ENCODE measurements at regions not wholly inside any gene's neighbourhood (a gene's known extent, or its start where the extent isn't known, plus 50 kb on each side); places are given as distances from the start of the nearest gene placed in this dataset.

DNA sequence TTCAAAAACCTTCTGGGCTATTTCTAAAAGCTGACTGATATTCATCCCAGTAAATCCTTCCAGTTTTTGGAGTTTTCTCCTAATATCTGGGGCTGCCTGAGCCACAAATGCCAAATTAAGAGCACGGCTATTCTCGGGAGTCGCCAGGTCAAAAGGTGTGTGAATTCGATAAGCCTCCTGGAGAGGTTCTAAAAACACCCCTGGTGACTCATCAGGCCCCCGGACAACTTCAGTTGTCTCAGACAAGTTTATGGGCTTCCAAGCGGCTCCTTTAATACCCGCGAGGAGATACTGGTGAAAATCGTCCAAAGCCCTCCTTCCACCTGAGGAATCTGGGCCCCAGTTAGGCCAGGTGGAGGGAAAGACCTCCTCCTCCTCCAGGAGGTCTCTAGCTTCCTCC, 677.1 kb downstream of the TMEM121 start:
- Mint-ChIP-seq H3K4me1 (peaks cover 10% of the 10 kb centered on the region), H3K27ac (no peak overlapping the region), H3K9me3 (ENCODE audit: low read depth) (no peaks in the 10 kb centered on the region), H3K4me3 (no peak overlapping the region), H3K36me3 (no peaks in the 10 kb centered on the region), H3K27me3 (peaks cover 69% of the 10 kb centered on the region)
- DNase-seq (no peak), ATAC-seq (no peak)
- CTCF ChIA-PET, result interaction anchor here (2.1 kb wide), 1 partner anchor 54 kb away, joined by 4 read pairs; no protein-coding TSS in a partner anchor

DNA sequence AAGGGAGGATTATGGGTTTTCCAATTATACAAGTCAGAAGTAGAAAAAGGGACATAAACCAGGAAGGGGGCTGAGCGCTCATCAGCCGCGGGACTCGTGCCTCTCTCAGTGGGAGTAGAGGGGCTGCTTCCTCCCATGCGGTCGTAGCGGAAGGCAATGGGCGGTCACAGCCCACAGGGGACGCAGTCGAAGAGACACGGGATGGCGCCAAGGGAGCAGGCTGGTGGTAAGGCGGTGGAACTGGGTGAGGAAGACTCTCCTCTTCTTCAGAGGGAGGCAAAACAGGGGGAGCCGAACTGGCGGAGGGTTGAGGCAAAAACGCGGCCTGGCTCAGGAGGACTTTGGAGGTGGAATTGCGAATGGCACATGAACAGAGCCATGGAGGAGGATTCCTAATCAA, 677.7 kb downstream of the TMEM121 start:
- no peak overlapping the region for H3K4me3 Mint-ChIP-seq
- DNase-seq (no peak), ATAC-seq (no peak)
- CTCF ChIA-PET, result interaction anchor here (2.1 kb wide), 1 partner anchor 54 kb away, joined by 4 read pairs; no protein-coding TSS in a partner anchor
- H3K36me3 Mint-ChIP-seq, result no peaks in the 10 kb centered on the region
- H3K27me3 Mint-ChIP-seq, result peaks cover 69% of the 10 kb centered on the region
- no peaks in the 10 kb centered on the region for H3K9me3 Mint-ChIP-seq (ENCODE audit: low read depth)
- no peak overlapping the region for H3K27ac Mint-ChIP-seq
- peaks cover 10% of the 10 kb centered on the region for H3K4me1 Mint-ChIP-seq

GRCh38 chr14:106207316-106207715, 680.9 kb downstream of the TMEM121 start:
- H3K36me3 Mint-ChIP-seq, result no peaks in the 10 kb centered on the region
- CTCF ChIA-PET, result no interaction called here
- ATAC-seq (no peak), DNase-seq (no peak)
- no peak overlapping the region for H3K27ac Mint-ChIP-seq
- no peaks in the 10 kb centered on the region for H3K4me1 Mint-ChIP-seq
- peaks cover 66% of the 10 kb centered on the region for H3K27me3 Mint-ChIP-seq
- no peak overlapping the region for H3K4me3 Mint-ChIP-seq
- H3K9me3 Mint-ChIP-seq (ENCODE audit: low read depth), result no peaks in the 10 kb centered on the region

DNA sequence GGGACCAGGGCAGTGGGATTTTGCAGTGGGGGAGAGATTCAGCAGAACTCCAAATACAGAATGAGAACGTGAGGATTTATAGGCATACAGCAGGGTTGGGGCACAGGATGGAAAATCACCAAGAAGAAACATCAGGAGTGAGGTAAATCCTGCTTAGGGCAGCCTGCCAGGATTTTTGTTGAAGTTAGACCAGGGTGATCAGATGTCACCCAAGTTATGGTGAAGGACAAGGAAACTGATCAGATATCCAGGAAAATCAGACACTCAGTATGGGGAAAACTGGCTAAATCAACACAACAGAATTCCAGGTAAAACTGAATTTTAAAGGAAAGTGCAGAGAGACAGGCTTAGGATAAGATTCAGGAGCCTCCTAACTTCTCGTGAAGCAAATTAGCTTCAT, 682.4 kb downstream of the TMEM121 start:
- Mint-ChIP-seq H3K4me1 (no peaks in the 10 kb centered on the region), H3K27ac (no peak overlapping the region), H3K4me3 (no peak overlapping the region), H3K27me3 (peaks cover 73% of the 10 kb centered on the region), H3K36me3 (no peaks in the 10 kb centered on the region), H3K9me3 (ENCODE audit: low read depth) (no peaks in the 10 kb centered on the region)
- no peak for DNase-seq
- ATAC-seq, result no peak
- CTCF ChIA-PET, result interaction anchor here (2.2 kb wide), 1 partner anchor 8 kb away, joined by 9 read pairs; no protein-coding TSS in a partner anchor

- Mint-ChIP-seq H3K9me3 (ENCODE audit: low read depth) (no peaks in the 10 kb centered on the region), H3K4me3 (no peak overlapping the region), H3K27me3 (peaks cover 77% of the 10 kb centered on the region), H3K36me3 (no peaks in the 10 kb centered on the region), H3K27ac (no peak overlapping the region), H3K4me1 (no peaks in the 10 kb centered on the region)
- peak; percentile 27 for ATAC-seq
- CTCF ChIA-PET, result interaction anchor here (1.1 to 2.2 kb wide), 4 partner anchors 9 to 97 kb away, joined by 3 to 9 read pairs (median 4); no protein-coding TSS in a partner anchor
- DNase-seq, result no peak
These were observed 683.4 kb downstream of the TMEM121 start for GRCh38 chr14:106209755-106210154.

DNA sequence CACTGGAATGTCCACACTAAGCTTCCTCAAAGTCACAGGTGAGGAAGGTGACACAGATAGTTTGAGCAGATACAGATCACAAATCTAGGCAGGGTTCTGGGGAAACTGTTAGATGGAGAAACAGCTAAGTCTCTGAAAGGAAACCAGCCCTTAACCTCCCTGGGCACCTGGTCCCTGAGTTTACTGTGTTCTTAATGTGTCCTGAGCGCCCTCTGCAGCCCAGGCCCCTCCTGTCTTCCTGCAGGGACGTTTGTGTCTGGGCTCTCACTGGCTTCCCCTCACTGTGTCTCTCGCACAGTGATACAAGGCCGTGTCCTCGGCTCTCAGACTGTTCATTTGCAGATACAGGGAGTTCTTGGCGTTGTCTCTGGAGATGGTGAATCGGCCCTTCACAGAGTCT, 684.3 kb downstream of the TMEM121 start:
- H3K27ac Mint-ChIP-seq, result no peak overlapping the region
- ATAC-seq, result peak; percentile 42
- no peaks in the 10 kb centered on the region for H3K4me1 Mint-ChIP-seq
- no peak overlapping the region for H3K4me3 Mint-ChIP-seq
- no peaks in the 10 kb centered on the region for H3K9me3 Mint-ChIP-seq (ENCODE audit: low read depth)
- peak; percentile 51 for DNase-seq
- CTCF ChIA-PET, result interaction anchor here (1.1 to 2.2 kb wide), 6 partner anchors 9 to 96 kb away, joined by 3 to 9 read pairs (median 3); no protein-coding TSS in a partner anchor
- H3K27me3 Mint-ChIP-seq, result peaks cover 78% of the 10 kb centered on the region
- H3K36me3 Mint-ChIP-seq, result no peaks in the 10 kb centered on the region

- no peak overlapping the region for H3K27ac Mint-ChIP-seq
- peaks cover 81% of the 10 kb centered on the region for H3K27me3 Mint-ChIP-seq
- DNase-seq (no peak), ATAC-seq (no peak)
- no peak overlapping the region for H3K4me3 Mint-ChIP-seq
- H3K4me1 Mint-ChIP-seq, result no peaks in the 10 kb centered on the region
- H3K36me3 Mint-ChIP-seq, result no peaks in the 10 kb centered on the region
- CTCF ChIA-PET, result interaction anchor here (0.7 to 1.3 kb wide), 3 partner anchors 12 to 18 kb away, joined by 3 to 4 read pairs (median 3); no protein-coding TSS in a partner anchor
- no peaks in the 10 kb centered on the region for H3K9me3 Mint-ChIP-seq (ENCODE audit: low read depth)
These were observed 685.0 kb downstream of the TMEM121 start for GRCh38 chr14:106211334-106211900.

GRCh38 chr14:106215229-106215628, 688.8 kb downstream of the TMEM121 start:
- ATAC-seq, result no peak
- H3K27me3 Mint-ChIP-seq, result peaks cover 61% of the 10 kb centered on the region

DNA sequence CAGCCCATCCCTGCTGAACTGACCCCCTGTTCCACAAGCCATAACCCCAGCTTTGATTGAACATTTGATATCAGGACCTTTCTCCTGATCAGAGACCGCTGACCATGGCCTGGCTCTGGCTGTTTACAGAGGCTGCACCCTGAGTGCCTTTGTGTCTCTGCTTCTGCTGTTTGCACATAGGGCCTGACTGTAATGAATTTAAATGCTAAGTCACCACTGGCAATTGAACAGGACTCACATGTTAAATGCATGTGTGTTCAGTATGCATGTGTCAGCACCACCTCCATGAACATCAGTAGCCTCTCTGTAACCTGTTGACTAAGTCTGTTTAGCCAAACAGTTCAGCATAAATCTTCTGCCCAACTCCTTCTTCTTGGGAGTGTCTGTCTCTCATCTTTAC, 690.3 kb downstream of the TMEM121 start:
- no peak overlapping the region for H3K27ac Mint-ChIP-seq
- CTCF ChIA-PET, result no interaction called here
- DNase-seq, result no peak
- peaks cover 56% of the 10 kb centered on the region for H3K27me3 Mint-ChIP-seq
- H3K36me3 Mint-ChIP-seq, result no peaks in the 10 kb centered on the region
- no peak overlapping the region for H3K4me3 Mint-ChIP-seq
- no peaks in the 10 kb centered on the region for H3K9me3 Mint-ChIP-seq (ENCODE audit: low read depth)
- no peak for ATAC-seq
- no peaks in the 10 kb centered on the region for H3K4me1 Mint-ChIP-seq

More at GRCh38 chr14:106215229-106215628, 688.8 kb downstream of the TMEM121 start:
- DNase-seq, result no peak
- H3K27ac Mint-ChIP-seq, result no peak overlapping the region
- H3K4me1 Mint-ChIP-seq, result no peaks in the 10 kb centered on the region
- no peaks in the 10 kb centered on the region for H3K9me3 Mint-ChIP-seq (ENCODE audit: low read depth)
- CTCF ChIA-PET, result interaction anchor here (0.8 kb wide), 1 partner anchor 44 kb away, joined by 3 read pairs; no protein-coding TSS in a partner anchor
- no peak overlapping the region for H3K4me3 Mint-ChIP-seq
- H3K36me3 Mint-ChIP-seq, result no peaks in the 10 kb centered on the region

DNA sequence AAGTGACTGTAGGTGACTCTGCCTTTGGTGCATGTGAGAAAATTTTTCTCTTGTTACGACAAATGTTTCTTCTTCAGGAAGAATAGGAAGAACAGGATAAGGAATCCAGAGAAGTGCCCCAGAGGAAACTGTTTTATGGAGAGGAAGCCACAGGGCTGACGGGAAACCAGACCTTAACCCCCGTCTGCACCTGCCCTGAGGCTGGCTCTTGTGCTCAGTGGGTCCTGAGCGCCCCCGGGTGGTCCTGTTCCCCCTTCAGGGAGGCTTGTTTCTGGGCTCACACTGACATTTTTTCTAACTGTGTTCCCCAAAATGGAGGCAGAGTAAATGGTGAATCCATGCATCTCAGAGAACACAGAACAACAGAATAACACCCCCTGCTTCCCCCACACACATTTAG, 691.8 kb downstream of the TMEM121 start:
- Mint-ChIP-seq H3K4me1 (no peaks in the 10 kb centered on the region), H3K27me3 (peaks cover 50% of the 10 kb centered on the region), H3K27ac (no peak overlapping the region)

GRCh38 chr14:106222311-106222710, 695.9 kb downstream of the TMEM121 start:
- H3K27me3 Mint-ChIP-seq, result peaks cover 27% of the 10 kb centered on the region
- DNase-seq (no peak), ATAC-seq (no peak)
- H3K27ac Mint-ChIP-seq, result no peak overlapping the region
- no peaks in the 10 kb centered on the region for H3K36me3 Mint-ChIP-seq
- no peaks in the 10 kb centered on the region for H3K9me3 Mint-ChIP-seq (ENCODE audit: low read depth)
- CTCF ChIA-PET, result no interaction called here
- H3K4me3 Mint-ChIP-seq, result no peak overlapping the region
- H3K4me1 Mint-ChIP-seq, result peaks cover 6% of the 10 kb centered on the region

More for the DNA sequence above, 691.8 kb downstream of the TMEM121 start:
- Mint-ChIP-seq H3K36me3 (no peaks in the 10 kb centered on the region), H3K9me3 (ENCODE audit: low read depth) (no peaks in the 10 kb centered on the region), H3K4me3 (no peak overlapping the region)
- DNase-seq, result no peak
- CTCF ChIA-PET, result no interaction called here
- no peak for ATAC-seq

DNA sequence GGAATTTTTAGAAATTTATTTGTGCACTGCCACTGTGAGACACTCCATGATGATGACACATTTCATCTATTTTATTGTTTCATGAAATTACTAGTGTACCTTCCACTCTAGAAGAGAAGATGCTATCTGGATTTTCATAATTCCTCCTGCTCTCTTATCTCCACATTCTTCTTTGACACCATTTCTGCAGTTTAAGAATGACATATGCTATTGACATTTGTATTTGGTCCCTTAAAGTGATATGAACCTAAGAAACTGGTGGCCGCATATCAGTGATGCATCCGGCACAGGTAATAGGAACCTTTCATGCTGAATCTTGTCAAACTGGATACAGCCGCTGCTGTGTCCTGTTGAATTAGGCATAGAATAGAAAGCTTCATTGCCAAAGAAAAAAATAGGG, 696.3 kb downstream of the TMEM121 start:
- CTCF ChIA-PET, result interaction anchor here (1.3 kb wide), 1 partner anchor 168 kb away, joined by 3 read pairs; no protein-coding TSS in a partner anchor
- peaks cover 27% of the 10 kb centered on the region for H3K27me3 Mint-ChIP-seq
- H3K9me3 Mint-ChIP-seq (ENCODE audit: low read depth), result no peaks in the 10 kb centered on the region
- ATAC-seq (no peak), DNase-seq (no peak)
- no peaks in the 10 kb centered on the region for H3K36me3 Mint-ChIP-seq
- no peak overlapping the region for H3K27ac Mint-ChIP-seq
- H3K4me3 Mint-ChIP-seq, result no peak overlapping the region
- H3K4me1 Mint-ChIP-seq, result peaks cover 6% of the 10 kb centered on the region

DNA sequence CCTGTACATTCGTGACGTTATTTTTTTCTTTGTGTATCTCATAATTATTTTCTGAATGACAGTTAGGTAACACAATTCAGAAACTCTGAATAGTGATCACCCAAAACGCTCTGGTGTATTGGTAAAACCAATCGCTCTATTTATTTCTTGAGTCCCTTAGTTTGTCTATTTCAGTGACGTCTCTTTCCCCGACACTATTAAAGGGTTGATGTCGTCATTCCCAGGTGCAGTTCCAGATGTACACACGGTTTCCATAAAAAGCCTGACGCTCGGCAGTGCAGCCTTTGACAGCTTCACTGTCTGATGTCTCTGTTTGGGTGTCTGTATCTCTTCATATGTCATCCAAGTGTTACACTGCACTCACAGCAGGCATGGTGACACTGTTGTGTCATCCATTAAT, 701.4 kb downstream of the TMEM121 start:
- H3K4me3 Mint-ChIP-seq, result no peak overlapping the region

DNA sequence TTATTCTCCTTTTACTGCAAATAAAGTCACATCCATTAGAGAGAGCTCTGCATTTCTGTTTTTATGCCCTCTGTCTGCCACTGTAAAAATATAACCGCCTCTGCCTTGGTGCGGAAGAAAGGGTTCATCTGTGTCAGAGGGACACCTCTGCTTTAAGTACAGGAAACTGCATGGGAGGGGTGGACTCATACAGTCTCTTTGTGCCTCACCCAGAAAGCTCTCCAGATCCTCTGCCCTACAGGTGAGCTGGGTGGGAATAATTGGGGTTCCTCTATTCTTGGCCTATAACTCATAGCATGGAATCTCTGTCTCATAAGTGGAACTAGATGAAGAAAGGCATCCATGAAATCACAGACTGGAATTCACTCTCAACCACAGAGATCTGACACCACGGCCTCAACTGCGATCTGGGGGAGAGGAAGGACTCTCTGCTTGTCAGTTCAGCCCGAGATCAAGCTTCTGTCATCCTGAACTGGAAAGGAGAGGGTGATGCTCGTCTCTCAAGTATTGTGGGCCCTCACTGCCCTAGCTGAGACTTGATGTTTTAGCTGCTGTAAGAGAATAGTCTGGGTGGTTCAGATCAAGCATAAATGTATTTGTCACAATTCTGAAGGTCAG, 702.3 kb downstream of the TMEM121 start:
- no peak overlapping the region for H3K27ac Mint-ChIP-seq
- ATAC-seq (peak; percentile 55), DNase-seq (no peak)
- H3K4me1 Mint-ChIP-seq, result peaks cover 11% of the 10 kb centered on the region
- H3K4me3 Mint-ChIP-seq, result no peak overlapping the region
- no peaks in the 10 kb centered on the region for H3K36me3 Mint-ChIP-seq
- CTCF ChIA-PET, result interaction anchor here (0.8 to 1.9 kb wide), 6 partner anchors 18 to 113 kb away, joined by 3 to 6 read pairs (median 3); no protein-coding TSS in a partner anchor
- peaks cover 9% of the 10 kb centered on the region for H3K27me3 Mint-ChIP-seq
- no peaks in the 10 kb centered on the region for H3K9me3 Mint-ChIP-seq (ENCODE audit: low read depth)

More for the DNA sequence above, 701.4 kb downstream of the TMEM121 start:
- H3K27ac Mint-ChIP-seq, result no peak overlapping the region
- no peaks in the 10 kb centered on the region for H3K9me3 Mint-ChIP-seq (ENCODE audit: low read depth)
- peaks cover 11% of the 10 kb centered on the region for H3K4me1 Mint-ChIP-seq
- CTCF ChIA-PET, result interaction anchor here (1.0 kb wide), 2 partner anchors 58 to 112 kb away, joined by 3 read pairs; no protein-coding TSS in a partner anchor
- no peak for ATAC-seq
- peaks cover 5% of the 10 kb centered on the region for H3K27me3 Mint-ChIP-seq
- H3K36me3 Mint-ChIP-seq, result no peaks in the 10 kb centered on the region
- DNase-seq, result no peak

Measured in activated CD8-positive, alpha-beta memory T cell treated with anti-CD3 and anti-CD28 coated beads, Interleukin-2, amount 10 ng/mL, durations not matched to agents 7 days and 5 days (primary cell).